ENCODE measurements at regions not wholly inside any gene's neighbourhood (a gene's known extent, or its start where the extent isn't known, plus 50 kb on each side); places are given as distances from the start of the nearest gene placed in this dataset.

- TF ChIP-seq CTCF (IDR thresholded peaks at IDR 0.05) (no peak), POLR2A (IDR thresholded peaks at IDR 0.05) (no peak), EP300 (IDR thresholded peaks at IDR 0.05) (no peak)
Measured at GRCh38 chr3:169020371-169020770, 643.1 kb downstream of the MECOM start.

Data from ovary (tissue), 3 donors.